HUDEP-2 (cell line): ENCODE measurements at regions not wholly inside any gene's neighbourhood (a gene's known extent, or its start where the extent isn't known, plus 50 kb on each side); places are given as distances from the start of the nearest gene placed in this dataset.
"Not testable (repeated sequence)": the region's sequence is repeated elsewhere in the genome, so short reads cannot be mapped to it uniquely, and the experiment has no call there.

Source experiments
- DNase-seq, 76 experiments: peaks; one replicate each; lab custom pipeline; 2025; ENCODE audit not compliant: unreplicated experiment in 76 of 76; lab: John Stamatoyannopoulos, UW

GRCh38 chr7:56229631-56230030 is 113.4 kb upstream of the NUPR2 start:
- no peak for DNase-seq

- DNase-seq, result no peak
Observed at GRCh38 chr7:56222866-56223265, 106.6 kb upstream of the NUPR2 start.

GRCh38 chr7:56219017-56219416 is 102.8 kb upstream of the NUPR2 start:
- no peak for DNase-seq

GRCh38 chr7:56218510-56218909 is 102.3 kb upstream of the NUPR2 start:
- no peak for DNase-seq

GRCh38 chr7:56213574-56213973 is 97.4 kb upstream of the NUPR2 start:
- no peak for DNase-seq

GRCh38 chr7:56206420-56206819 is 90.2 kb upstream of the NUPR2 start:
- DNase-seq, result no peak

GRCh38 chr7:56199639-56200038 is 83.4 kb upstream of the NUPR2 start:
- no peak for DNase-seq

GRCh38 chr7:56196195-56196594 is 80.0 kb upstream of the NUPR2 start:
- DNase-seq, result not testable (repeated sequence)

- DNase-seq, result no peak
Observed at GRCh38 chr7:56188823-56189346, 72.7 kb upstream of the NUPR2 start.

GRCh38 chr7:56188376-56188775 is 72.2 kb upstream of the NUPR2 start:
- no peak for DNase-seq

GRCh38 chr7:56181010-56181409 is 64.8 kb upstream of the NUPR2 start:
- no peak for DNase-seq

- peak in 1 of 76 experiments; percentile 1 for DNase-seq
Observed at GRCh38 chr7:56175771-56176170, 59.6 kb upstream of the NUPR2 start.

GRCh38 chr7:56174875-56175760 is 58.9 kb upstream of the NUPR2 start:
- no peak for DNase-seq

GRCh38 chr7:56174346-56174874 is 58.2 kb upstream of the NUPR2 start:
- no peak for DNase-seq
